Gastrocnemius medialis (tissue), 4 donors: ENCODE measurements at regions not wholly inside any gene's neighbourhood (a gene's known extent, or its start where the extent isn't known, plus 50 kb on each side); places are given as distances from the start of the nearest gene placed in this dataset.

Experiments used
- CTCF ChIP-seq, 5 experiments: fragments of 450-650 bp in 3 of 5; fragments of 200-600 bp in 2 of 5; sonication (generic) in 2 of 5; IDR thresholded peaks in 4 of 5; conservative IDR thresholded peaks in 1 of 5; 1 replicate in 4 of 5; 2 replicates in 1 of 5; pipeline ENCODE4 v1.5.1; 2016 to 2019; ENCODE audit warnings: antibody characterized with exemption in 5 of 5, mild to moderate bottlenecking in 3 of 5, moderate library complexity in 3 of 5
- POLR2A ChIP-seq, 2 donors: fragments of 450-650 bp; IDR thresholded peaks; one replicate each; pipeline ENCODE4 v1.6.1; 2017; ENCODE audit warnings: antibody characterized with exemption in 2 of 2, mild to moderate bottlenecking in 2 of 2, moderate library complexity in 2 of 2

- TF ChIP-seq POLR2A (IDR thresholded peaks at IDR 0.05), result no peak
- no peak for TF ChIP-seq CTCF (IDR thresholded peaks at IDR 0.05 in 4 of 5, conservative IDR thresholded peaks at IDR 0.05 in 1 of 5)
These were observed 1911.8 kb downstream of the MRPL39 start for GRCh38 chr21:23695443-23695842.
